H9 (cell line): ENCODE measurements at regions not wholly inside any gene's neighbourhood (a gene's known extent, or its start where the extent isn't known, plus 50 kb on each side); places are given as distances from the start of the nearest gene placed in this dataset.

Experiments
- DNase-seq: peaks from one replicate; pipeline ENCODE4 v3.0.0-alpha.2; 2017
- H2AFZ ChIP-seq: one replicate; pipeline ENCODE4 v1.6.1; 2013; ENCODE audit warnings: mild to moderate bottlenecking, low read length, control low read depth, moderate library complexity
- H2AK5ac ChIP-seq: 2 replicates; pipeline ENCODE4 v1.6.1; 2013; ENCODE audit warnings: low read length, control low read depth, mixed read lengths; ENCODE audit not compliant: insufficient read length
- H2BK120ac ChIP-seq: one replicate; pipeline ENCODE4 v1.6.1; 2013; ENCODE audit warnings: low read depth, mild to moderate bottlenecking, low read length, control low read depth, inconsistent platforms; ENCODE audit not compliant: poor library complexity, severe bottlenecking
- H2BK12ac ChIP-seq: 2 replicates; pipeline ENCODE4 v1.6.1; 2013; ENCODE audit warnings: low read length, control low read depth, mixed read lengths, low read depth; ENCODE audit not compliant: insufficient read length
- H2BK15ac ChIP-seq: 2 replicates; pipeline ENCODE4 v1.6.1; 2013; ENCODE audit warnings: low read depth, low read length, control low read depth
- H2BK20ac ChIP-seq: one replicate; pipeline ENCODE4 v1.6.1; 2013; ENCODE audit warnings: low read depth, mild to moderate bottlenecking, low read length, control low read depth, inconsistent platforms; ENCODE audit not compliant: poor library complexity, severe bottlenecking
- H2BK5ac ChIP-seq: 2 replicates; pipeline ENCODE4 v1.6.1; 2013; ENCODE audit warnings: low read length, control low read depth, mixed read lengths; ENCODE audit not compliant: insufficient read length
- H3K14ac ChIP-seq: 2 replicates; pipeline ENCODE4 v1.6.1; 2013; ENCODE audit warnings: low read length, control low read depth; ENCODE audit not compliant: insufficient read depth
- H3K18ac ChIP-seq: 2 replicates; pipeline ENCODE4 v1.6.1; 2013; ENCODE audit warnings: low read depth, mild to moderate bottlenecking, mixed read lengths, low read length, control low read depth; ENCODE audit not compliant: insufficient read length
- H3K23ac ChIP-seq: 2 replicates; pipeline ENCODE4 v1.6.1; 2013; ENCODE audit warnings: low read length, control low read depth, mixed read lengths, low read depth; ENCODE audit not compliant: insufficient read length
- H3K23me2 ChIP-seq: 2 replicates; pipeline ENCODE4 v1.6.1; 2013; ENCODE audit warnings: low read depth, mild to moderate bottlenecking, mixed read lengths, low read length, control low read depth; ENCODE audit not compliant: insufficient read length, poor library complexity, severe bottlenecking
- H3K27ac ChIP-seq: 2 replicates; pipeline ENCODE4 v1.5.1; 2013; ENCODE audit warnings: low read length, control low read depth, mixed read lengths, low read depth; ENCODE audit not compliant: insufficient read length
- H3K27me3 ChIP-seq: 2 replicates; pipeline ENCODE4 v1.6.1; 2013; ENCODE audit warnings: low read length, control low read depth, inconsistent platforms; ENCODE audit not compliant: insufficient read depth
- H3K4ac ChIP-seq: 2 replicates; pipeline ENCODE4 v1.6.1; 2013; ENCODE audit warnings: low read depth, mild to moderate bottlenecking, control low read depth, inconsistent platforms, low read length, moderate library complexity
- H3K4me1 ChIP-seq: 2 replicates; pipeline ENCODE4 v1.6.1; 2013; ENCODE audit warnings: low read length, control low read depth, inconsistent platforms; ENCODE audit not compliant: insufficient read depth
- H3K4me2 ChIP-seq: 2 replicates; pipeline ENCODE4 v1.6.1; 2013; ENCODE audit warnings: low read length, control low read depth, mixed read lengths; ENCODE audit not compliant: insufficient read length, insufficient read depth
- H3K56ac ChIP-seq: 2 replicates; pipeline ENCODE4 v1.6.1; 2013; ENCODE audit warnings: low read depth, mild to moderate bottlenecking, mixed read lengths, low read length, control low read depth; ENCODE audit not compliant: insufficient read length
- H3K79me1 ChIP-seq: 2 replicates; pipeline ENCODE4 v1.6.1; 2013; ENCODE audit warnings: low read depth, mild to moderate bottlenecking, moderate library complexity, low read length, control low read depth, inconsistent platforms; ENCODE audit not compliant: insufficient read depth, poor library complexity, severe bottlenecking
- H3K79me2 ChIP-seq: 2 replicates; pipeline ENCODE4 v1.6.1; 2013; ENCODE audit warnings: low read length, control low read depth, inconsistent platforms; ENCODE audit not compliant: insufficient read depth
- H3K9ac ChIP-seq: 2 replicates; pipeline ENCODE4 v1.6.1; 2013; ENCODE audit warnings: low read length, control low read depth, mixed read lengths; ENCODE audit not compliant: insufficient read length; ENCODE audit errors: extremely low read depth
- H3K9me3 ChIP-seq: one replicate; pipeline ENCODE4 v1.6.1; 2013; ENCODE audit warnings: low read depth, low read length, inconsistent platforms; ENCODE audit not compliant: control insufficient read depth
- H3T11ph ChIP-seq: one replicate; pipeline ENCODE4 v1.6.1; 2013; ENCODE audit warnings: mild to moderate bottlenecking, low read length, control low read depth, inconsistent platforms
- H4K20me1 ChIP-seq: one replicate; pipeline ENCODE4 v1.6.1; 2013; ENCODE audit not compliant: control insufficient read depth, insufficient read length, insufficient read depth
- H4K5ac ChIP-seq: 2 replicates; pipeline ENCODE4 v1.6.1; 2013; ENCODE audit warnings: low read depth, mild to moderate bottlenecking, mixed read lengths, low read length, control low read depth; ENCODE audit not compliant: insufficient read length
- H4K8ac ChIP-seq: replicated peaks from 2 replicates; pipeline ENCODE4 v1.6.1; 2013; ENCODE audit warnings: low read length, control low read depth, mixed read lengths, low read depth; ENCODE audit not compliant: insufficient read length
- H4K91ac ChIP-seq: 2 replicates; pipeline ENCODE4 v1.6.1; 2013; ENCODE audit warnings: low read depth, mild to moderate bottlenecking, moderate library complexity, mixed read lengths, low read length, control low read depth; ENCODE audit not compliant: insufficient read length
- H3K27ac Mint-ChIP-seq, 3 experiments: 2 replicates in 2 of 3; 3 replicates in 1 of 3; pipeline ENCODE4 v1.8.0; 2020 to 2021; ENCODE audit warnings: mixed read lengths in 3 of 3, mild to moderate bottlenecking in 1 of 3, moderate library complexity in 1 of 3
- H3K27me3 Mint-ChIP-seq: 2 replicates; pipeline ENCODE4 v1.8.0; 2021; ENCODE audit warnings: low read depth, mild to moderate bottlenecking, moderate library complexity, mixed read lengths
- H3K36me3 Mint-ChIP-seq, 3 experiments: 2 replicates in 2 of 3; 3 replicates in 1 of 3; pipeline ENCODE4 v1.8.0; 2020 to 2021; ENCODE audit warnings: low read depth in 3 of 3, mixed read lengths in 3 of 3; ENCODE audit not compliant: insufficient read depth in 1 of 3
- H3K4me1 Mint-ChIP-seq, 2 experiments: 2 replicates each; pipeline ENCODE4 v1.8.0; 2020; ENCODE audit warnings: mixed read lengths in 2 of 2
- H3K4me3 Mint-ChIP-seq, 2 experiments: 2 replicates in 1 of 2; 3 replicates in 1 of 2; pipeline ENCODE4 v1.8.0; 2020 to 2021; ENCODE audit warnings: mild to moderate bottlenecking in 2 of 2, mixed read lengths in 2 of 2, moderate library complexity in 1 of 2
- H3K9me3 Mint-ChIP-seq, 2 experiments: 2 replicates in 1 of 2; 3 replicates in 1 of 2; pipeline ENCODE4 v1.8.0; 2020; ENCODE audit warnings: mild to moderate bottlenecking in 2 of 2, mixed read lengths in 2 of 2, moderate library complexity in 1 of 2
- WGBS: extraction: QIAGEN DNeasy Blood & Tissue Kit; methylation state at CpG from one replicate; pipeline ENCODE4 v1.1.7; 2013; ENCODE audit warnings: missing lambda C conversion rate, low lambda C conversion rate, mixed read lengths; ENCODE audit not compliant: insufficient read length; ENCODE audit errors: extremely low coverage; 5-methylcytosine and 5-hydroxymethylcytosine counted together
- TF ChIP-seq, protein P1 (sequence below): fragments of 200-600 bp; sonication (generic); conservative IDR thresholded peaks from 3 replicates; pipeline ENCODE4 v1.8.0; 2021; ENCODE audit warnings: antibody characterized with exemption, mild to moderate bottlenecking

GRCh38 chr20:3306068-3306467 lies 67.1 kb upstream of the SLC4A11 start:
- H3K9me3 Mint-ChIP-seq, result no peaks in the 10 kb centered on the region
- H4K20me1 ChIP-seq, result no peaks in the 10 kb centered on the region

More at GRCh38 chr20:3306068-3306467, 67.1 kb upstream of the SLC4A11 start:
- no peaks in the 10 kb centered on the region for H3K27me3 Mint-ChIP-seq
- no CpG with 5 or more reads among the region's 2 CpGs for WGBS
- Histone ChIP-seq H2BK15ac (no peak overlapping the region), H4K5ac (no peak overlapping the region), H3K4ac (no peak overlapping the region), H3K27me3 (no peaks in the 10 kb centered on the region), H3K4me2 (no peak overlapping the region), H3K4me1 (no peaks in the 10 kb centered on the region), H2AK5ac (no peak overlapping the region), H2BK5ac (no peak overlapping the region), H3K9ac (no peak overlapping the region), H2AFZ (no peak overlapping the region), H4K8ac (no peak overlapping the region), H3K18ac (no peak overlapping the region), H2BK20ac (no peak overlapping the region), H3K23me2 (no peaks in the 10 kb centered on the region), H3T11ph (no peak overlapping the region), H4K91ac (no peak overlapping the region), H2BK120ac (no peak overlapping the region), H3K14ac (no peak overlapping the region; the same call in 1 of the 2 replicates), H3K79me1 (no peaks in the 10 kb centered on the region), H3K9me3 (no peaks in the 10 kb centered on the region), H3K79me2 (no peaks in the 10 kb centered on the region), H3K56ac (no peak overlapping the region), H3K27ac (no peak overlapping the region), H2BK12ac (no peak overlapping the region), H3K23ac (no peak overlapping the region)
- H3K36me3 Mint-ChIP-seq, result peaks cover 0 to 8% (median 8%) of the 10 kb centered on the region in 3 experiments; a peak in 4 of 7 replicates
- H3K4me3 Mint-ChIP-seq, result no peak overlapping the region
- H3K4me1 Mint-ChIP-seq, result 0 out of 4 replicates have a peak, but pooled peaks cover 0 to 2% of the 10 kb centered on the region in 2 experiments
- no peak for DNase-seq
- H3K27ac Mint-ChIP-seq, result peak overlapping the region in 1 of 3 experiments; percentile 69; a peak in 2 of 7 replicates
- TF ChIP-seq, protein P1, sequence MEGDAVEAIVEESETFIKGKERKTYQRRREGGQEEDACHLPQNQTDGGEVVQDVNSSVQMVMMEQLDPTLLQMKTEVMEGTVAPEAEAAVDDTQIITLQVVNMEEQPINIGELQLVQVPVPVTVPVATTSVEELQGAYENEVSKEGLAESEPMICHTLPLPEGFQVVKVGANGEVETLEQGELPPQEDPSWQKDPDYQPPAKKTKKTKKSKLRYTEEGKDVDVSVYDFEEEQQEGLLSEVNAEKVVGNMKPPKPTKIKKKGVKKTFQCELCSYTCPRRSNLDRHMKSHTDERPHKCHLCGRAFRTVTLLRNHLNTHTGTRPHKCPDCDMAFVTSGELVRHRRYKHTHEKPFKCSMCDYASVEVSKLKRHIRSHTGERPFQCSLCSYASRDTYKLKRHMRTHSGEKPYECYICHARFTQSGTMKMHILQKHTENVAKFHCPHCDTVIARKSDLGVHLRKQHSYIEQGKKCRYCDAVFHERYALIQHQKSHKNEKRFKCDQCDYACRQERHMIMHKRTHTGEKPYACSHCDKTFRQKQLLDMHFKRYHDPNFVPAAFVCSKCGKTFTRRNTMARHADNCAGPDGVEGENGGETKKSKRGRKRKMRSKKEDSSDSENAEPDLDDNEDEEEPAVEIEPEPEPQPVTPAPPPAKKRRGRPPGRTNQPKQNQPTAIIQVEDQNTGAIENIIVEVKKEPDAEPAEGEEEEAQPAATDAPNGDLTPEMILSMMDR, result no peak
